SU-DHL-6 (cell line): ENCODE measurements at regions not wholly inside any gene's neighbourhood (a gene's known extent, or its start where the extent isn't known, plus 50 kb on each side); places are given as distances from the start of the nearest gene placed in this dataset.

Source experiments
- CTCF ChIP-seq: fragments of 200-600 bp; sonication (generic); IDR thresholded peaks from one replicate; pipeline ENCODE4 v1.5.1; 2017; ENCODE audit warnings: antibody characterized with exemption, mild to moderate bottlenecking, low read length, moderate library complexity; ENCODE audit not compliant: insufficient read depth, poor library complexity, severe bottlenecking
- EZH2phosphoT487 ChIP-seq: fragments of 200-600 bp; sonication (generic), shearing (Covaris generic); conservative IDR thresholded peaks from 2 replicates; pipeline ENCODE4 v1.6.1; 2018; ENCODE audit warnings: mild to moderate bottlenecking, antibody characterized with exemption, low read length, moderate library complexity, mixed read lengths

GRCh38 chr2:105655244-105655643, 89.5 kb upstream of the NCK2 start:
- TF ChIP-seq CTCF (no peak), EZH2phosphoT487 (no peak)
